SK-N-SH treated with all-trans-retinoic acid at 6 μM for 48 hours (cell line): ENCODE measurements at regions not wholly inside any gene's neighbourhood (a gene's known extent, or its start where the extent isn't known, plus 50 kb on each side); places are given as distances from the start of the nearest gene placed in this dataset.
"Not testable (repeated sequence)": the region's sequence is repeated elsewhere in the genome, so short reads cannot be mapped to it uniquely, and the experiment has no call there.

Experiments
- ISL1 ChIP-seq: fragments of 250-450 bp; sonication (Bioruptor Pico); IDR thresholded peaks from 2 replicates; pipeline ENCODE4 v2.1.2; 2022; ENCODE audit warnings: mild to moderate bottlenecking, moderate library complexity
- PATZ1 ChIP-seq: fragments of 250-450 bp; sonication (Bioruptor Pico); IDR thresholded peaks from 2 replicates; pipeline ENCODE4 v1.8.0; 2020; ENCODE audit warnings: mild to moderate bottlenecking, moderate library complexity, borderline replicate concordance
- TCF4 ChIP-seq: fragments of 250-450 bp; sonication (Bioruptor Pico); IDR thresholded peaks from 2 replicates; pipeline ENCODE4 v1.8.0; 2021; ENCODE audit warnings: mild to moderate bottlenecking, moderate library complexity, borderline replicate concordance
- TOX ChIP-seq: fragments of 250-450 bp; sonication (Bioruptor Pico); IDR thresholded peaks from 2 replicates; pipeline ENCODE4 v1.8.0; 2021; ENCODE audit warnings: mild to moderate bottlenecking, moderate library complexity, borderline replicate concordance

GRCh38 chr15:35245681-35246080 is 160.6 kb upstream of the NANOGP8 start:
- TF ChIP-seq ISL1; PATZ1 (CRISPR knock-in tag); TCF4; TOX: not testable (repeated sequence)
